Loucy (cell line): ENCODE measurements at regions not wholly inside any gene's neighbourhood (a gene's known extent, or its start where the extent isn't known, plus 50 kb on each side); places are given as distances from the start of the nearest gene placed in this dataset.

Experiments
- H2AFZ ChIP-seq: fragments of 200-600 bp; sonication (generic); 2 replicates; pipeline ENCODE4 v1.6.0; 2016; ENCODE audit warnings: antibody characterized with exemption, mild to moderate bottlenecking, low read length, moderate library complexity
- H3F3A ChIP-seq: fragments of 200-600 bp; 2 replicates; pipeline ENCODE4 v1.6.0; 2016; ENCODE audit warnings: antibody characterized with exemption, low read depth, mild to moderate bottlenecking
- H3K27me3 ChIP-seq: fragments of 200-600 bp; sonication (generic); 2 replicates; pipeline ENCODE4 v1.6.1; 2014; ENCODE audit warnings: low read length, mild to moderate bottlenecking; ENCODE audit not compliant: insufficient read depth, poor library complexity, severe bottlenecking
- H3K36me3 ChIP-seq: fragments of 200-600 bp; sonication (generic); 2 replicates; pipeline ENCODE4 v1.6.1; 2016; ENCODE audit warnings: low read length; ENCODE audit not compliant: insufficient read depth
- H3K4me1 ChIP-seq: fragments of 200-600 bp; sonication (generic); 2 replicates; pipeline ENCODE4 v1.5.1; 2014; ENCODE audit warnings: low read length, mild to moderate bottlenecking; ENCODE audit not compliant: insufficient read depth, poor library complexity, severe bottlenecking
- H3K4me2 ChIP-seq: fragments of 200-600 bp; sonication (generic); 2 replicates; pipeline ENCODE4 v1.6.0; 2014; ENCODE audit warnings: antibody characterized with exemption, low read length, low read depth, mild to moderate bottlenecking; ENCODE audit not compliant: poor library complexity, severe bottlenecking
- H3K4me3 ChIP-seq: fragments of 200-600 bp; sonication (generic); 2 replicates; pipeline ENCODE4 v1.5.1; 2014; ENCODE audit warnings: low read length, mild to moderate bottlenecking, mixed read lengths; ENCODE audit not compliant: poor library complexity, severe bottlenecking
- H3K79me2 ChIP-seq: fragments of 200-600 bp; sonication (generic); 2 replicates; pipeline ENCODE4 v1.6.1; 2014; ENCODE audit warnings: low read length; ENCODE audit not compliant: insufficient read depth
- H3K9ac ChIP-seq: fragments of 200-600 bp; sonication (generic); 2 replicates; pipeline ENCODE4 v1.6.0; 2014; ENCODE audit warnings: mild to moderate bottlenecking, low read depth, low read length, moderate library complexity; ENCODE audit not compliant: poor library complexity, severe bottlenecking
- H3K9me2 ChIP-seq: fragments of 200-600 bp; sonication (generic); replicated peaks from 2 replicates; pipeline ENCODE4 v1.6.1; 2016; ENCODE audit warnings: low read depth, low read length, mixed read lengths
- H3K9me3 ChIP-seq: fragments of 200-600 bp; sonication (generic); 2 replicates; pipeline ENCODE4 v1.6.1; 2014; ENCODE audit warnings: mild to moderate bottlenecking, antibody characterized with exemption, low read length, low read depth; ENCODE audit not compliant: insufficient read depth
- H4K20me1 ChIP-seq: fragments of 200-600 bp; sonication (generic); 2 replicates; pipeline ENCODE4 v1.6.0; 2014; ENCODE audit warnings: antibody characterized with exemption, low read length, mild to moderate bottlenecking; ENCODE audit not compliant: insufficient read depth, poor library complexity, severe bottlenecking
- CTCF ChIP-seq: fragments of 200-600 bp; sonication (generic); conservative IDR thresholded peaks from 2 replicates; pipeline ENCODE4 v1.5.1; 2014; ENCODE audit warnings: mild to moderate bottlenecking, antibody characterized with exemption, low read length
- EZH2phosphoT487 ChIP-seq: fragments of 200-600 bp; IDR thresholded peaks from 2 replicates; pipeline ENCODE4 v1.6.1; 2018; ENCODE audit warnings: antibody characterized with exemption, mild to moderate bottlenecking, moderate library complexity, borderline replicate concordance

DNA sequence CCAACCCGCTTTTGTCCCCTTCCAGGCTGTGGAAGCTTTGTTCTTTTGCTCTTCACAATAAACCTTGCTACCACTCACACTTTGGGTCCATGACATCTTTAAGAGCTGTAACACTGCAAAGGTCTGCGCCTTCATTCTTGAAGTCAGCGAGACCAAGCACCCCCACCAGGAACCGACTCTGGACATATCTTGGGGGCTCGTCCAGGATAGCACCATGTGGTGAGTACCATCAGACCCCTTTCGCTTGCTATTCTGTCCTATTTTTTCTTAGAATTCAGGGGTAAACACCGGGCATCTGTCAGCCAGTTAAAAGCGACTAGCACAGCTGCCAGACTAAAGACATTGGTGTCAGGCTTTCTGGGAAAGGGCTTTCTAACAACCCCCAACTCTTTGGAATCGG is 137.6 kb upstream of the PPFIA2 start:
- Histone ChIP-seq H3K4me1 (no peaks in the 10 kb centered on the region), H3K4me2 (no peak overlapping the region), H3K9me2 (no peaks in the 10 kb centered on the region), H3K4me3 (no peak overlapping the region), H3K27me3 (no peaks in the 10 kb centered on the region), H2AFZ (no peak overlapping the region), H3K79me2 (no peaks in the 10 kb centered on the region), H3K9me3 (peaks cover 3% of the 10 kb centered on the region; the same call in 1 of the 2 replicates), H3K9ac (no peak overlapping the region), H3K36me3 (no peaks in the 10 kb centered on the region), H3F3A (no peaks in the 10 kb centered on the region), H4K20me1 (no peaks in the 10 kb centered on the region)
- TF ChIP-seq CTCF (no peak), EZH2phosphoT487 (no peak)

DNA sequence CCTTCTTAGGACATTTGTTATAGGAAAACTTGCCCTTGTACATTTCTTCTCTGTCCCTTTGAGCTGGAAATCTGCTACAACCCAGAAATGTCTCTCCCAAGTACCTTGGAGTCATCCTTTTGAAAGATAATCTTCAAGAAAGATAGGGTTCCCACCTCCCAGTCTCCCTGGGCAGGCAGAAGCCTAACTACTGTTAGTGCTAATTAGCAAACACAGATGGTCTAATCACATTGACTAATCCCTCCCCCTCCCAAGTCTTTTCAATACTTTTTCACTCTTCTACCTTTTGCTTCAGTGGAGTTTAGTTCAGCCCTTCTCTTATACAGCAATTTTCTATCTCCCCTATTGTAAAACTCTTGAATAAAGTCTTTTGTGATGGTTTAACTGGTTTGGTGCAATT is 129.8 kb upstream of the PPFIA2 start:
- H3K9ac ChIP-seq, result no peak overlapping the region

DNA sequence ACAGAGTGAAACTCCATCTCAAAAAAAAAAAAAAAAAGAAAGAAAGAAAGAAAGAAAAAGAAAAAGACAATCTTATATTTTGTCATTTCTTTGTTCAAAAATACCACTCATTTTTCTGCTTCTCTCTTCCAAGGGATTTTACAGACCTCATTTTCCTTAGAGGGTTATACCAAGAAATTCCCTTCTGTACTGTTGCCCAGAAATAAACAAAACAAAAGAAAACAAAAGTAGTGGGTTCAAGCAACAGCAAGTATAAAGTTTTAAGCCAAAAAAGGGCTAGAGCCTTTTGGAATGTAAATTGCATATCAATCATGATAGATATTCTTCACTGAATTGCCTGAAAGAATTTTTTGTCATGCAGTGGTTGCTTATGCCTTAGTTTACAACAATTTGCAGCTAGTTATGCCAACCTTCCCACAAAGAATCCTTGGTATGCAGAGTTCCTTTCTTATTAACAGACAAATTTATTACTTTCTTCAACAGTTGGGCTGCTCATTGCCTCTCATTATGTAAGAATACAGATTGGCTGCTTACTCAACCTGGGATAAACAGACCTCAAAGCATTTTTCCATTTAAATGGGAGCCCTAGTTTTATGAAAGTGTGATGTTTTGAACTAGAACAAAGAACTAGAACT is 129.1 kb upstream of the PPFIA2 start:
- H3K79me2 ChIP-seq, result no peaks in the 10 kb centered on the region
- no peaks in the 10 kb centered on the region for H3K36me3 ChIP-seq
- H3K27me3 ChIP-seq, result no peaks in the 10 kb centered on the region
- H3K4me1 ChIP-seq, result no peaks in the 10 kb centered on the region
- H4K20me1 ChIP-seq, result no peaks in the 10 kb centered on the region
- H3K4me2 ChIP-seq, result no peak overlapping the region
- H3K9me3 ChIP-seq, result no peaks in the 10 kb centered on the region; the same call in 1 of the 2 replicates
- H3K9me2 ChIP-seq, result no peaks in the 10 kb centered on the region
- H2AFZ ChIP-seq, result no peak overlapping the region
- no peak for TF ChIP-seq CTCF
- no peak for TF ChIP-seq EZH2phosphoT487
- no peak overlapping the region for H3K9ac ChIP-seq
- H3F3A ChIP-seq, result no peaks in the 10 kb centered on the region
- no peak overlapping the region for H3K4me3 ChIP-seq

More for the DNA sequence above, 129.8 kb upstream of the PPFIA2 start:
- Histone ChIP-seq H3K9me2 (no peaks in the 10 kb centered on the region), H3K36me3 (no peaks in the 10 kb centered on the region), H4K20me1 (no peaks in the 10 kb centered on the region), H3K4me1 (no peaks in the 10 kb centered on the region), H3K9me3 (no peaks in the 10 kb centered on the region; the same call in 1 of the 2 replicates), H3K4me3 (no peak overlapping the region), H2AFZ (no peak overlapping the region), H3K27me3 (no peaks in the 10 kb centered on the region), H3K79me2 (no peaks in the 10 kb centered on the region), H3F3A (no peaks in the 10 kb centered on the region), H3K4me2 (no peak overlapping the region)
- no peak for TF ChIP-seq EZH2phosphoT487
- no peak for TF ChIP-seq CTCF
